ENCODE measurements at regions not wholly inside any gene's neighbourhood (a gene's known extent, or its start where the extent isn't known, plus 50 kb on each side); places are given as distances from the start of the nearest gene placed in this dataset.

DNA sequence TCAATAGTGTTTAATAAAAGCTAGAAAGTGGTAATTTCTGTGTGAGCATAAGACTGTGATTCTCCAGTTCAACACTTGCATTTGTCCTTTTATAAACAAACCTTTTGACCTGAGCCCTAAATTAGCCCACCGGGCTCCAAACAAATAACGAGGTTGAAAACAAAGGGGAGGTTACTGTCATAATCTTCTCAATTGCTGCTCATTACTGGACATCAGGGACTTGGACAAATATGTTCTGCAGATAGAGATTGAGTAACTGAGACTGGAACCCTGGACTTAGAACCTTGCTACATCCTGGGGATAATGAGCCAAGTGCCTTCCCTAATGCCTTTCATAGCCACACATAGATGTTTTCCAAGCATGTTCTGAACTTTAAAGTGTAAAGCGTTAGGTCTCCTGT, 84.2 kb upstream of the PCSK2 start:
- TF ChIP-seq POLR2A (IDR thresholded peaks at IDR 0.05): no peak
- TF ChIP-seq, protein P1, sequence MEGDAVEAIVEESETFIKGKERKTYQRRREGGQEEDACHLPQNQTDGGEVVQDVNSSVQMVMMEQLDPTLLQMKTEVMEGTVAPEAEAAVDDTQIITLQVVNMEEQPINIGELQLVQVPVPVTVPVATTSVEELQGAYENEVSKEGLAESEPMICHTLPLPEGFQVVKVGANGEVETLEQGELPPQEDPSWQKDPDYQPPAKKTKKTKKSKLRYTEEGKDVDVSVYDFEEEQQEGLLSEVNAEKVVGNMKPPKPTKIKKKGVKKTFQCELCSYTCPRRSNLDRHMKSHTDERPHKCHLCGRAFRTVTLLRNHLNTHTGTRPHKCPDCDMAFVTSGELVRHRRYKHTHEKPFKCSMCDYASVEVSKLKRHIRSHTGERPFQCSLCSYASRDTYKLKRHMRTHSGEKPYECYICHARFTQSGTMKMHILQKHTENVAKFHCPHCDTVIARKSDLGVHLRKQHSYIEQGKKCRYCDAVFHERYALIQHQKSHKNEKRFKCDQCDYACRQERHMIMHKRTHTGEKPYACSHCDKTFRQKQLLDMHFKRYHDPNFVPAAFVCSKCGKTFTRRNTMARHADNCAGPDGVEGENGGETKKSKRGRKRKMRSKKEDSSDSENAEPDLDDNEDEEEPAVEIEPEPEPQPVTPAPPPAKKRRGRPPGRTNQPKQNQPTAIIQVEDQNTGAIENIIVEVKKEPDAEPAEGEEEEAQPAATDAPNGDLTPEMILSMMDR (IDR thresholded peaks at IDR 0.05): no peak

All from vagina (tissue), 2 donors.